ENCODE measurements at regions not wholly inside any gene's neighbourhood (a gene's known extent, or its start where the extent isn't known, plus 50 kb on each side); places are given as distances from the start of the nearest gene placed in this dataset.

DNA sequence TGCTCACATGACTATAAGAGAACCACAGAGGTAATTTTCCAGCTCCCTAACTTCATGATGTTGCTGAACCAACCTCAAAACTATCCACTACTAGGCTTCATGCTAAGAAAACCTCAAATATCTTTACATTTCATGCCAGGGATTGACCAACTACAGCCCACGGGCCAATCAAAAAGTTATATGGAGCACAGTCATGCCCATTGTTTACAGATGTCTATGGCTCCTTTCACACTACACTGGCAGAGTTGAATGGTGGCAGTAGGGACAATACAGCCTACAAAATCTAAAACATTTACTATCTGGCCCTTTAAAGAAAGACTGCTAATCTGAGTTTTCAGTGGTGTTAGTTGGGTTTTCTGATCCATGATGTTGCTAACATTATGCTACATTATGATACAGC, 154.8 kb downstream of the TM2D1 start:
- H2AK9ac ChIP-seq (replicated peaks; ENCODE audit: low read depth, low read length, poor library complexity), result no peak overlapping the region
- WGBS, 2 experiments (ENCODE audit: extremely low coverage in 2 of 2, insufficient read length in 1 of 2), result no CpG with 5 or more reads among the region's 1 CpG
- no peak overlapping the region for H4K8ac ChIP-seq (ENCODE audit: low read depth in 2 of 2, low read length in 2 of 2)
- H3K79me1 ChIP-seq (ENCODE audit: low read depth in 1 of 2, low read length in 2 of 2), result no peaks in the 10 kb centered on the region
- no peak overlapping the region for H2BK20ac ChIP-seq (ENCODE audit: low read depth, low read length)
- in situ Hi-C loops (cut with MboI; ENCODE audit: low sequenced_read_pairs), result no loop called here
- no peak overlapping the region for H3K23ac ChIP-seq (ENCODE audit: low read depth, low read length)
- H3K36me3 ChIP-seq (ENCODE audit: control insufficient read depth, insufficient read depth, low read length), result no peaks in the 10 kb centered on the region
- dilution Hi-C loops (cut with HindIII; ENCODE audit: low sequenced_read_pairs, unreplicated experiment), result no loop called here
- CTCF ChIA-PET, result interaction anchor here (0.6 kb wide), 1 partner anchor 19 kb away, joined by 3 read pairs; no protein-coding TSS in a partner anchor
- H3K27me3 ChIP-seq (ENCODE audit: control insufficient read depth, insufficient read depth, low read length), result no peaks in the 10 kb centered on the region
- no peak overlapping the region for H3K27ac ChIP-seq (ENCODE audit: insufficient read depth, low read length)
- H3K9ac ChIP-seq (ENCODE audit: low read depth, low read length), result no peak overlapping the region
- DNase-seq, result no peak
- H3K4me3 ChIP-seq (ENCODE audit: insufficient read depth, low read depth, low read length), result no peak overlapping the region
- no peak overlapping the region for H3K4ac ChIP-seq (ENCODE audit: low read depth, low read length)
- H3K56ac ChIP-seq (ENCODE audit: extremely low read depth, insufficient read depth, low read length), result no peak overlapping the region
- no peaks in the 10 kb centered on the region for H3K9me1 ChIP-seq (ENCODE audit: insufficient read depth, low read length)
- H2BK15ac ChIP-seq (ENCODE audit: low read depth, low read length), result no peak overlapping the region
- no peak overlapping the region for H3K18ac ChIP-seq (ENCODE audit: low read depth, low read length)
- no peak overlapping the region for H2AFZ ChIP-seq (replicated peaks; ENCODE audit: low read length, poor library complexity)
- no TSS peak for BruUV-seq (replicated peaks)
- no peak overlapping the region for H3K14ac ChIP-seq (replicated peaks; ENCODE audit: low read depth, low read length)
- no peaks in the 10 kb centered on the region for H4K20me1 ChIP-seq (ENCODE audit: insufficient read depth, low read length)
- intact Hi-C loops (cut with micrococcal nuclease), result no loop called here
- H3K9me3 ChIP-seq (ENCODE audit: control insufficient read depth, insufficient read depth, low read length), result peaks cover 4% of the 10 kb centered on the region; the same call in 1 of the 2 replicates
- POLR2A ChIA-PET (ENCODE audit: unreplicated experiment), result no interaction called here
- H3K4me1 ChIP-seq (ENCODE audit: control insufficient read depth, insufficient read depth, low read length), result no peaks in the 10 kb centered on the region
- H3K4me2 ChIP-seq (ENCODE audit: low read depth, low read length), result no peak overlapping the region
- H4K91ac ChIP-seq (ENCODE audit: insufficient read depth, low read depth, low read length), result no peak overlapping the region
- H2AK5ac ChIP-seq (ENCODE audit: low read depth, low read length), result no peak overlapping the region
- H4K5ac ChIP-seq (ENCODE audit: low read depth, low read length), result no peak overlapping the region
- TF ChIP-seq BHLHE40 (IDR thresholded peaks at IDR 0.05; ENCODE audit: low read depth, low read length), result no peak
- no peak for TF ChIP-seq RAD21 (IDR thresholded peaks at IDR 0.05; ENCODE audit: low read length)
- TF ChIP-seq, protein P1, sequence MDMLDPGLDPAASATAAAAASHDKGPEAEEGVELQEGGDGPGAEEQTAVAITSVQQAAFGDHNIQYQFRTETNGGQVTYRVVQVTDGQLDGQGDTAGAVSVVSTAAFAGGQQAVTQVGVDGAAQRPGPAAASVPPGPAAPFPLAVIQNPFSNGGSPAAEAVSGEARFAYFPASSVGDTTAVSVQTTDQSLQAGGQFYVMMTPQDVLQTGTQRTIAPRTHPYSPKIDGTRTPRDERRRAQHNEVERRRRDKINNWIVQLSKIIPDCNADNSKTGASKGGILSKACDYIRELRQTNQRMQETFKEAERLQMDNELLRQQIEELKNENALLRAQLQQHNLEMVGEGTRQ (IDR thresholded peaks at IDR 0.05; ENCODE audit: low read depth, low read length), result no peak
- no peak for TF ChIP-seq CHD1 (IDR thresholded peaks at IDR 0.05; ENCODE audit: low read depth, low read length)
- TF ChIP-seq MXI1 (IDR thresholded peaks at IDR 0.05; ENCODE audit: borderline replicate concordance, low read depth, low read length), result no peak
- no peak for TF ChIP-seq FOS (IDR thresholded peaks at IDR 0.05; ENCODE audit: low read depth, low read length)
- no peak for TF ChIP-seq NFE2L2 (IDR thresholded peaks at IDR 0.05; ENCODE audit: low read depth, low read length)
- TF ChIP-seq SMC3 (IDR thresholded peaks at IDR 0.05; ENCODE audit: low read depth, low read length), result no peak
- no peak for TF ChIP-seq RCOR1 (IDR thresholded peaks at IDR 0.05; ENCODE audit: insufficient replicate concordance, low read length)
- TF ChIP-seq RFX5 (IDR thresholded peaks at IDR 0.05; ENCODE audit: low read depth, low read length), result no peak
- no peak for TF ChIP-seq MAFK (IDR thresholded peaks at IDR 0.05; ENCODE audit: low read depth, low read length)
- TF ChIP-seq POLR2A (IDR thresholded peaks at IDR 0.05; ENCODE audit: low read depth, low read length), result no peak
- TF ChIP-seq ELK1 (IDR thresholded peaks at IDR 0.05; ENCODE audit: borderline replicate concordance, low read depth, low read length), result no peak
- no peak for TF ChIP-seq CEBPB (IDR thresholded peaks at IDR 0.05; ENCODE audit: low read depth, low read length)
- H2BK5ac ChIP-seq (ENCODE audit: low read depth, low read length, poor library complexity, severe bottlenecking), result no peak overlapping the region
- no peak for ATAC-seq (ENCODE audit: low read depth)
- no peak overlapping the region for H2BK120ac ChIP-seq (ENCODE audit: low read depth, low read length)
